ENCODE measurements at regions not wholly inside any gene's neighbourhood (a gene's known extent, or its start where the extent isn't known, plus 50 kb on each side); places are given as distances from the start of the nearest gene placed in this dataset.

- Mint-ChIP-seq H3K36me3 (peaks cover 0 to 4% (median 0%) of the 10 kb centered on the region in 3 donors), H3K27me3 (ENCODE audit: low read depth in 3 of 3) (peaks cover 3 to 8% (median 7%) of the 10 kb centered on the region in 3 donors), H3K4me1 (no peaks in the 10 kb centered on the region)
Measured at GRCh38 chr13:95352486-95352885, 51.2 kb upstream of the ABCC4 start.

GRCh38 chr13:95354156-95354555 lies 52.9 kb upstream of the ABCC4 start:
- H3K36me3 Mint-ChIP-seq, result no peaks in the 10 kb centered on the region
- no peak overlapping the region for H3K27ac Mint-ChIP-seq
- H3K4me3 Mint-ChIP-seq, result no peak overlapping the region
- H3K4me1 Mint-ChIP-seq, result no peaks in the 10 kb centered on the region
- no peak for DNase-seq
- peaks cover 3 to 10% (median 6%) of the 10 kb centered on the region in 3 donors for H3K27me3 Mint-ChIP-seq (ENCODE audit: low read depth in 3 of 3)
- H3K9me3 Mint-ChIP-seq, result no peaks in the 10 kb centered on the region

More at GRCh38 chr13:95352486-95352885, 51.2 kb upstream of the ABCC4 start:
- Mint-ChIP-seq H3K27ac (no peak overlapping the region), H3K4me3 (no peak overlapping the region), H3K9me3 (peaks cover 0 to 4% (median 0%) of the 10 kb centered on the region in 6 donors)
- DNase-seq, result no peak

- Mint-ChIP-seq H3K36me3 (no peaks in the 10 kb centered on the region), H3K4me1 (no peaks in the 10 kb centered on the region), H3K27ac (no peak overlapping the region), H3K9me3 (no peaks in the 10 kb centered on the region), H3K27me3 (ENCODE audit: low read depth in 3 of 3) (peaks cover 3 to 8% (median 3%) of the 10 kb centered on the region in 3 donors), H3K4me3 (no peak overlapping the region)
- no peak for DNase-seq
Measured at GRCh38 chr13:95354680-95355487, 53.6 kb upstream of the ABCC4 start.

- Mint-ChIP-seq H3K9me3 (no peaks in the 10 kb centered on the region), H3K36me3 (no peaks in the 10 kb centered on the region), H3K27ac (no peak overlapping the region), H3K4me1 (no peaks in the 10 kb centered on the region), H3K4me3 (no peak overlapping the region), H3K27me3 (ENCODE audit: low read depth in 3 of 3) (peaks cover 3 to 7% (median 3%) of the 10 kb centered on the region in 3 donors)
- DNase-seq, result no peak
Measured at GRCh38 chr13:95355494-95355893, 54.2 kb upstream of the ABCC4 start.

- no peaks in the 10 kb centered on the region for H3K4me1 Mint-ChIP-seq
- DNase-seq, result no peak
- no peak overlapping the region for H3K4me3 Mint-ChIP-seq
- H3K9me3 Mint-ChIP-seq, result no peaks in the 10 kb centered on the region
- no peaks in the 10 kb centered on the region for H3K36me3 Mint-ChIP-seq
- peaks cover 3 to 10% (median 3%) of the 10 kb centered on the region in 3 donors for H3K27me3 Mint-ChIP-seq (ENCODE audit: low read depth in 3 of 3)
- H3K27ac Mint-ChIP-seq, result peak overlapping the region in 1 of 6 donors; percentile 18
Measured at GRCh38 chr13:95356916-95357315, 55.7 kb upstream of the ABCC4 start.

- H3K4me3 Mint-ChIP-seq, result no peak overlapping the region
- H3K27ac Mint-ChIP-seq, result no peak overlapping the region
- no peak for DNase-seq
- peaks cover 2 to 10% (median 3%) of the 10 kb centered on the region in 3 donors for H3K27me3 Mint-ChIP-seq (ENCODE audit: low read depth in 3 of 3)
- H3K9me3 Mint-ChIP-seq, result peaks cover 0 to 2% (median 0%) of the 10 kb centered on the region in 6 donors
- no peaks in the 10 kb centered on the region for H3K36me3 Mint-ChIP-seq
- H3K4me1 Mint-ChIP-seq, result no peaks in the 10 kb centered on the region
Measured at GRCh38 chr13:95357875-95358274, 56.6 kb upstream of the ABCC4 start.

- Mint-ChIP-seq H3K27ac (no peak overlapping the region), H3K4me3 (no peak overlapping the region), H3K4me1 (no peaks in the 10 kb centered on the region), H3K27me3 (ENCODE audit: low read depth in 3 of 3) (peaks cover 0 to 7% (median 0%) of the 10 kb centered on the region in 3 donors), H3K36me3 (no peaks in the 10 kb centered on the region), H3K9me3 (peaks cover 0 to 4% (median 0%) of the 10 kb centered on the region in 6 donors)
- DNase-seq, result no peak
Measured at GRCh38 chr13:95360052-95360451, 58.8 kb upstream of the ABCC4 start.

- Mint-ChIP-seq H3K4me3 (no peak overlapping the region), H3K27ac (no peak overlapping the region), H3K27me3 (ENCODE audit: low read depth in 3 of 3) (peaks cover 0 to 7% (median 0%) of the 10 kb centered on the region in 3 donors)
Measured at GRCh38 chr13:95360464-95361097, 59.3 kb upstream of the ABCC4 start.

GRCh38 chr13:95361686-95362085 lies 60.4 kb upstream of the ABCC4 start:
- H3K27ac Mint-ChIP-seq, result no peak overlapping the region
- peaks cover 0 to 7% (median 0%) of the 10 kb centered on the region in 3 donors for H3K27me3 Mint-ChIP-seq (ENCODE audit: low read depth in 3 of 3)
- H3K36me3 Mint-ChIP-seq, result no peaks in the 10 kb centered on the region
- DNase-seq, result no peak
- H3K9me3 Mint-ChIP-seq, result peaks cover 0 to 4% (median 0%) of the 10 kb centered on the region in 6 donors
- no peak overlapping the region for H3K4me3 Mint-ChIP-seq
- no peaks in the 10 kb centered on the region for H3K4me1 Mint-ChIP-seq

More at GRCh38 chr13:95360464-95361097, 59.3 kb upstream of the ABCC4 start:
- no peaks in the 10 kb centered on the region for H3K4me1 Mint-ChIP-seq
- peaks cover 0 to 4% (median 0%) of the 10 kb centered on the region in 6 donors for H3K9me3 Mint-ChIP-seq
- no peak for DNase-seq
- no peaks in the 10 kb centered on the region for H3K36me3 Mint-ChIP-seq

GRCh38 chr13:95362666-95363065 lies 61.4 kb upstream of the ABCC4 start:
- no peaks in the 10 kb centered on the region for H3K4me1 Mint-ChIP-seq
- H3K27ac Mint-ChIP-seq, result no peak overlapping the region
- peaks cover 0 to 4% (median 0%) of the 10 kb centered on the region in 6 donors for H3K9me3 Mint-ChIP-seq
- H3K36me3 Mint-ChIP-seq, result no peaks in the 10 kb centered on the region
- H3K4me3 Mint-ChIP-seq, result no peak overlapping the region
- H3K27me3 Mint-ChIP-seq (ENCODE audit: low read depth in 3 of 3), result peaks cover 0 to 6% (median 0%) of the 10 kb centered on the region in 3 donors
- no peak for DNase-seq

GRCh38 chr13:95367309-95367843 lies 66.1 kb upstream of the ABCC4 start:
- Mint-ChIP-seq H3K4me3 (no peak overlapping the region), H3K27me3 (ENCODE audit: low read depth in 3 of 3) (peaks cover 0 to 2% (median under 1%) of the 10 kb centered on the region in 3 donors), H3K36me3 (no peaks in the 10 kb centered on the region), H3K4me1 (no peaks in the 10 kb centered on the region), H3K9me3 (peaks cover 0 to 4% (median 0%) of the 10 kb centered on the region in 6 donors), H3K27ac (no peak overlapping the region)
- no peak for DNase-seq

GRCh38 chr13:95368998-95369397 lies 67.7 kb upstream of the ABCC4 start:
- Mint-ChIP-seq H3K9me3 (no peaks in the 10 kb centered on the region), H3K27ac (no peak overlapping the region), H3K4me1 (no peaks in the 10 kb centered on the region), H3K27me3 (ENCODE audit: low read depth in 3 of 3) (peaks cover 0 to 2% (median 2%) of the 10 kb centered on the region in 3 donors), H3K4me3 (no peak overlapping the region), H3K36me3 (no peaks in the 10 kb centered on the region)
- DNase-seq, result no peak

GRCh38 chr13:95375706-95376105 lies 74.5 kb upstream of the ABCC4 start:
- Mint-ChIP-seq H3K4me3 (no peak overlapping the region), H3K27me3 (ENCODE audit: low read depth in 3 of 3) (peaks cover 0 to 7% (median 2%) of the 10 kb centered on the region in 3 donors), H3K27ac (no peak overlapping the region), H3K4me1 (peaks cover 0 to 5% of the 10 kb centered on the region in 2 donors), H3K36me3 (no peaks in the 10 kb centered on the region), H3K9me3 (no peaks in the 10 kb centered on the region)
- no peak for DNase-seq

GRCh38 chr13:95378603-95379002 lies 77.4 kb upstream of the ABCC4 start:
- Mint-ChIP-seq H3K36me3 (no peaks in the 10 kb centered on the region), H3K27ac (peak overlapping the region in 1 of 6 donors; percentile 3), H3K4me1 (peaks cover 0 to 5% of the 10 kb centered on the region in 2 donors), H3K9me3 (no peaks in the 10 kb centered on the region), H3K4me3 (no peak overlapping the region), H3K27me3 (ENCODE audit: low read depth in 3 of 3) (peaks cover 0 to 9% (median 2%) of the 10 kb centered on the region in 3 donors)
- DNase-seq, result no peak

All from immature natural killer cell (primary cell).